Hepatic stellate cell (primary cell): ENCODE measurements at regions not wholly inside any gene's neighbourhood (a gene's known extent, or its start where the extent isn't known, plus 50 kb on each side); places are given as distances from the start of the nearest gene placed in this dataset.

Experiments
- DNase-seq: peaks from one replicate; pipeline ENCODE4 v3.0.0; 2011; ENCODE audit warnings: low spot score

- DNase-seq, result no peak
Observed at GRCh38 chr7:155216475-155217272, 81.0 kb upstream of the INSIG1 start.

DNA sequence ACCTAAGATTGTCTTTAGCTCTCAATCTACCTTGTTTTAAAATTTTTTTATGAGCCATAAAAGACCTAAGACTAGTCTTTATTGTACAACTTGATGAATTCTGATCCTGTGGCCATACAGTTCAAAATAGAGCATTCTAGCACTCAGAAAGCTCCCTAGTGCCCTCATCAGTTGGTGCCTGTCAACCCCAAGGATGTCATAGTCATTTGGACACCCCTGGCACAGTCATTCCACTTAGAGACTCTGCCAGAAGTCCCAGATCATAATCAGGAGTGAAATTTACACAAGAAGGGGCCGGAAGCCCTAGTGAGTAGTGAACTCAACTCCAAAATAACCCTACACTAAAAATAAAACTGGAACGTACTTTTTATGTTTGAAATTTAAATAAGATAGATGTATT, 80.0 kb upstream of the INSIG1 start:
- no peak for DNase-seq

GRCh38 chr7:155218276-155219153, 79.2 kb upstream of the INSIG1 start:
- no peak for DNase-seq

DNA sequence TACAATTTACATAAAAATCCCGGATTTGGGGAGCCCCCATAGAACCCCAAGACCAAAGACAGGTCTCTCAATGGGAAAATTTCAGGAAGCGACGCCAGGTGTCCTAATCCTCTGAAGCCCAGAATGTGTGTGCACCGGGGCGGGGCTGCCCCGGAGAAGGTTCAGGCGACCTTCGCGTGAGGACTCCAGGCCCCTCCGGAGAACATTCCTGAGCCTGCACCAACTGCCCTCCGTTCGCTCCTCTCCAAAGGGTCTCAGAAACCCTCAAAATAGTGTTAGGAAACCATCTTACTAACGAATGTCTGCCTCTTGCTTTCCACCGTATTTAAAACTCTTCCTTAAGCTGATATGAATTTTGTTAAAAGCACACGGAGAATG, 78.5 kb upstream of the INSIG1 start:
- DNase-seq, result no peak

DNA sequence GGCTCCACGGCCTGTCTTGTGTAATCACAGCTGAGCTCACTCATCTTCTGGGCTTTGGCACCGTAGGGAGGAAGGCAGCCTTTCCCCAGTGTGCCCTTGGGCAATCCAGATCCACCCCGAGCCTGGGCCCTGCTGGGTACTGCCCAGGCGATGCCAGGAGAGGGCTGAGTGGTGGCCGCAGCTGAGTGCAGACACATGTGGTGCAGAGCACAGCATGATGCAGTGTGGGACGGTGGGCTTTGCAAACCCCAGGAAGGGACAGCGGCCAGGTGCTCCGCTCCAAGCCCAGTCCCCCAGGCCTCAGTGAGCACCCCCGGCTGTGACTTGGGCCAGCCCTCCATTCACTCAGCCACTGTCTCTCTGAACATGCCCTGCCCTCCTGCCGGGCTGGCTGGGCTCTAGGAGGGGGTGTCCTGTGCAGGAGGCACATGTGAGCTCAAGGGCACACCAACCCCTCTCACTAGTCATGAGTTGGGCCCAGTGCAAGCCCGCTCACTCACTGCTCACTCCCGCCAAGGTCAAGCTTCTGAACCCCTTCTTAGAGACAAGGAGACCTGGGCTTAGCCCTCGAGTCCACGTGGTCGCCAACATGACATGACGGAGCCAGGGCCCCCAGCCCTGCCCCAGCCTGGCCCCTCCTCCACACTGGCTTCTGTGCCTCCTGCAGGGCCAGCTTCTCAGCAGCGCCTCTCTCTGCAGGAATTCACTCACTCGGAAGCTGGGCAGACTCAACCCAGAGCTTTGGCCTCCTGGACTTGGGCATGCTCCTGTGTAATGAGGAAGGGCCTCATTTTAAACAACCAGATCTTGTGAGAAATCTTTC, 77.5 kb upstream of the INSIG1 start:
- DNase-seq, result no peak

- no peak for DNase-seq
Observed at GRCh38 chr7:155220903-155221302, 76.8 kb upstream of the INSIG1 start.

DNA sequence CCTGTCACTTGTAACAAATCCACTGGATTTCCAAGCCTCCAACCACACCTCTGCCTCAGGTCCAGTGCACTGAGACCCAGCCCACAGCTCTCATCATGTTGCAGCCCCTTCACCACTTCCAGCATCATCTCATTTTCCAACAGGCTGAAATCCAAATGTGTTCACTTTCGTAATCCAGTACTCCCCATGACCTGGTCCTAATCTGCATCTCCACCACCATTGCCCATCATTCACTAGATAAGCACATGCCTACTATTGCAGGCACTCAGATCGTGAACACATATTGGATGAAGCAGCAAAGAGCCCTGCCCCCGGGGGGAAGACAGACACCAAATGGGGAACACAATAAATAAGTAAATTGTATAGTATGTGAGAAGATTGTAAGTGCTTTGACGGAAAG, 76.1 kb upstream of the INSIG1 start:
- DNase-seq, result no peak

GRCh38 chr7:155222061-155222460, 75.6 kb upstream of the INSIG1 start:
- DNase-seq, result no peak

DNA sequence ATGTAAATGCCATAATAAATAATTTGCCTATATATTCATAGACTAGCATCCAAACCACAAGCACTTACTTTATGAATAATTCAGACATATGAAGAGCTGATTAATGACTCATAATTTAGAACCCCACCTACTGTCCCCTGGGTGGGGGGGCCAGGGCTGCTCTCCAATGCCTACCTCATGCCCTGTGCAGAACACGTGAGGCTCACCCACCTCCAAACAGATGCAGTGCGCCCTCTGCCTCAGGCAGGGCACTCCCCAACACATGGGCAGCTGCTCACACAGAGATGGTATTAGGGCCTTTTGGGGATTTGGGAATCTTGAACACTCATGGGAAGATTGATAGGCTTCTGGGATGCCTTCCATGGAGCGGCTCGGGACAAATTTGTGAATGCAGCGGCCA, 75.1 kb upstream of the INSIG1 start:
- DNase-seq, result no peak

- DNase-seq, result no peak
Observed at GRCh38 chr7:155223021-155223420, 74.7 kb upstream of the INSIG1 start.

DNA sequence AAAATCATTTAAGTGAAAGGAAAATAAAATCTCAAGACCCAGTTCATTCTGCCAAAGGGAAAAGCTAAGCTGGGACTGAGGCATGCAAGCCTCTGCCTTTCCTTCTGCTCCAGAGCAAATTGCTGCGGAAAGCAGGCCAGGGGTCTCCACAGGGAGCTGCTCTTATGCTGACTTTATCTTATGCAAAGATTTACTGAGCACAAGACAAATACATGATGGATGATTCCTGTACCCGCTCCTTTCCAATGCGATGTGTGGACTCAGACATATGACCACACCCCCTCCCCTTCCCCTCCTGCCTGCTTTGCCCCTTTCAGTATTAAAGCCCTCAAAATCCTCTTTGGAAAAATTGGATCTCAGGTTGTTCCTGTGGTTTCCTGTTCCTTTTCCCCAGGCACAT, 74.2 kb upstream of the INSIG1 start:
- no peak for DNase-seq

DNA sequence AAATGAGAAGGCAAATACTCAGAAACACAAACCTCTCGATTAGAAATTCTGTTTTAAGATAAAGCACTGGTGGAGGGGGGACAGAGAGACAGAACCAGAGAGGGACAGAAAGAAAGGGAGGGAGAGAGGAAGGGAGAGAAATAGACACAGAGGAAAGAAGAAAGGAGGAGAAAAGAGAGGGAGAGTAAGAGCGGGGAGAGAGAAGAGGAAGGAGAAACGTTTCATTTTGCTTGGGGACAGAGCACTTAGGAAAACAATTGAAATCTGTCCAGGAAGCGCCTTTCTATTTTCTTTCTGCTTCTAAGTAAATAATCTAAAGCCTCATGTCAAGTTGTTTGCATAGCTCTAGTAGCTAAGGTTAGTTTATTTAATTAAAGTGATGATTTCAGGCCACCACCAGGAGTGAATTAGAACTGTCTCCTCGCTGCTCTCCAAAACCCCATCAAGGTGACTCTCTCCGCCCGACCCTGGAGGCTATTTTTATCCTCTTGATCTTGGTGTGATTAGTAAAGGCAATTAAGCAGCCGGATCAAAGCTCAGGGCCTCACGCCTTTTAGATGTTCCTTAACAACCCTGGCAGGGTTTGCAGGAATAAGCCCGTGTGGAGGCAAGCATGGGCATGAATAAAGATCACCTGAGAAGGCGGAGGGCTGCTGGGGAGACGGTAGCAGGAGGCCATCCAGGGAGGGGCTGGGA, 73.4 kb upstream of the INSIG1 start:
- no peak for DNase-seq

DNA sequence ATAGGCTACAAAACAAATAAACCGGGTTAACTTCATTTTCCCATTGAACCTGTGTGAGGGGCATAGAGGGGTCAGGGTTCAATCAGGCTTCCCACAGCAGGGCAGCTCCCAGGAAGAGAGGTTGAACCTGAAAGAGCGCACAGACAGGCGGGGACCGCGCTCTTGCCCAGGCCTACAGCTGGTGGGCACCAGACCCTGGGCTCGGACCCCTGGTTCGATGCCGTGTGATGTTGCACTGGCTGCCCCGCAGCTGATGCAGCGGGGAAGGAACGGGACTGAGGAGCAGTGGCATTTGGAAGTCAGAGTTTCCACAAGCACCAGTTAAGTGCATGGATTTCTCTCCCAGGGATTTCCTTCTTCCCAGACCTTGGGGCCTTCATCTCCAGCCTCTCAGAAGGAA, 72.6 kb upstream of the INSIG1 start:
- DNase-seq, result no peak

GRCh38 chr7:155225516-155225915, 72.2 kb upstream of the INSIG1 start:
- DNase-seq, result no peak

GRCh38 chr7:155226261-155227003, 71.2 kb upstream of the INSIG1 start:
- no peak for DNase-seq

DNA sequence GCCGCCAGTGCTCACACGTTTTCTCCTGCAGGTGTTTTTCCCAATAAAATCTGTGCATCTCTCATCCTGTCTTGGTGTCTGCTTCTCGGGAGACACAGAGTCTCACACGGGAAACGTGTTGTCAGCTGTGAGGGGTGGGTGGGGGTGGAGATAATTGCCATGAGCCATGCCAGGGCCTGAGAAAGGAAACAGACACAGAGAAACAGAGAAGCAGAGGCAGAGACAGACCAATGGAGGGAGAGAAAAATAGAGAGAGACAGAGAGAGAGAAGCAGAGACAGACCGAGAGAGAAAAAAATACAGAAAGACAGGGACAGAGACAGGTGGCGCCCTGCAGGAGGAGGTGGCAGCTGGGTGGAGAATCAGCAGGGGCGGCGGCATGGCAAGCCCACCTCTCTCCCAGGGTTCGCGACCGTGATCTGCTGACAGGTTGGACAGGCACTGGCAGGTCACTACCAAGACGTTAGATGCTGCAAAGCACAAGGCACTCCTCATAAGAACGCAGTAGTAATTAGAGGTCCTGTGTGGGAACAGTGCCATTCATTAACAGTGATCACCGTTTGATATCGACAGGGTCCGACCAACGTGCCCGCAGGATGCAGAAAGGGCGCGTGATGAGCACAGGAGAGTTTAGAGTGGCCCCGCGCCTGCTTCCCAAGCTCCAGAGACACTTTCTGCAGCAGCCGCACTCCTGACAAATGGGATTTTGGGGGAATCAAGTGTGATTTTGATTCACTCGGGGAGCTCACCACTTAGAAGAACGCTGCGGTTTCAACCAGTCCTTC, 70.5 kb upstream of the INSIG1 start:
- DNase-seq, result no peak

GRCh38 chr7:155227788-155228458, 69.8 kb upstream of the INSIG1 start:
- DNase-seq, result no peak

- DNase-seq, result no peak
Observed at GRCh38 chr7:155228459-155228845, 69.2 kb upstream of the INSIG1 start.

DNA sequence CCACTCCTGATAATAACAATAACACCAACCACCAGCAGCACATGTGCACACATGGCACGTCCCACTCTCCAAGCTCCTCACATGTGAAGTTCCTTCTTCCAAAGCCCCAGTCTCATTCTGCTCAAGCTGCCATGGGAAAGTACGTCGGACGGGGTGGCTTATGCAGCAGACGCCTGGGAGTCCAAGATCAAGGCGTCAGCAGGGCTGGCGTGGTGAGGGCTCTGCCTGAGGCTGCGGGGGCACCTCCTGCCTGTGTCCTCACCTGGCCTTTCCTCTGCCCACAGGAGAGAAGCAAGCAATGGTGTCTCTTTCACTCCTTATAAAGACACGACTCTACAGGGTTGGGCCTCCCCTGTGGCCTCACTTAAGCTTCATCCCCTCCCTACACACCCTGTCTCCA, 68.8 kb upstream of the INSIG1 start:
- DNase-seq, result no peak
